ENCODE measurements at regions not wholly inside any gene's neighbourhood (a gene's known extent, or its start where the extent isn't known, plus 50 kb on each side); places are given as distances from the start of the nearest gene placed in this dataset.
"Not testable (repeated sequence)": the region's sequence is repeated elsewhere in the genome, so short reads cannot be mapped to it uniquely, and the experiment has no call there.

DNA sequence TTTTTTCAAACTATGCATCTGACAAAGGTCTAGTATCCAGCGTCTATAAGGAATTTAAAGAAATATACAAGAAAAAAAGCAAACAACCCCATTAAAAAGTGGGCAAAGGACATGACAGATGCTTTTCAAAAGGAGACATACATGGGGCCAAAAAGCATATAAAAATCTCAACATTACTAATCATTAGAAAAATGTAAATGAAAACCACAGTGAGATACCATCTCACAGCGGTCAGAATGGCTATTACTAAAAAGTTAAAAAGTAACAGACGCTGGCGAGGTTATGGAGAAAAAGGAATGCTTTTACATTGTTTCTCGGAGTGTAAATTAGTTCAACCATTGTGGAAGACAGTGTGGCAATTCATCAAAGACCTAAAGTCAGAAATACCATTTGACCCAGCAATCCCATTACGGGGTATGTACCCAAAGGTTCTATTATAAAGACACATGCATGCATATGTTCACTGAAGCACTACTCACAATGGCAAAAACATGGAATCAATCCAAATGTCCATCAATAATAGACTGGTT lies 643.1 kb upstream of the LRRTM1 start:
- Histone ChIP-seq H3K27me3 (no peaks in the 10 kb centered on the region), H3K4me1 (no peaks in the 10 kb centered on the region), H3K27ac (no peak overlapping the region), H3K9ac (ENCODE audit: low read depth in 2 of 2, low read length in 2 of 2) (no peak overlapping the region), H3K9me3 (no peaks in the 10 kb centered on the region), H3K4me3 (no peak overlapping the region), H3K36me3 (no peaks in the 10 kb centered on the region)
- intact Hi-C loops (cut with DNase I), result no loop called here
- TF ChIP-seq, protein P1, sequence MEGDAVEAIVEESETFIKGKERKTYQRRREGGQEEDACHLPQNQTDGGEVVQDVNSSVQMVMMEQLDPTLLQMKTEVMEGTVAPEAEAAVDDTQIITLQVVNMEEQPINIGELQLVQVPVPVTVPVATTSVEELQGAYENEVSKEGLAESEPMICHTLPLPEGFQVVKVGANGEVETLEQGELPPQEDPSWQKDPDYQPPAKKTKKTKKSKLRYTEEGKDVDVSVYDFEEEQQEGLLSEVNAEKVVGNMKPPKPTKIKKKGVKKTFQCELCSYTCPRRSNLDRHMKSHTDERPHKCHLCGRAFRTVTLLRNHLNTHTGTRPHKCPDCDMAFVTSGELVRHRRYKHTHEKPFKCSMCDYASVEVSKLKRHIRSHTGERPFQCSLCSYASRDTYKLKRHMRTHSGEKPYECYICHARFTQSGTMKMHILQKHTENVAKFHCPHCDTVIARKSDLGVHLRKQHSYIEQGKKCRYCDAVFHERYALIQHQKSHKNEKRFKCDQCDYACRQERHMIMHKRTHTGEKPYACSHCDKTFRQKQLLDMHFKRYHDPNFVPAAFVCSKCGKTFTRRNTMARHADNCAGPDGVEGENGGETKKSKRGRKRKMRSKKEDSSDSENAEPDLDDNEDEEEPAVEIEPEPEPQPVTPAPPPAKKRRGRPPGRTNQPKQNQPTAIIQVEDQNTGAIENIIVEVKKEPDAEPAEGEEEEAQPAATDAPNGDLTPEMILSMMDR (IDR thresholded peaks at IDR 0.05), result no peak
- DNase-seq, result no peak

DNA sequence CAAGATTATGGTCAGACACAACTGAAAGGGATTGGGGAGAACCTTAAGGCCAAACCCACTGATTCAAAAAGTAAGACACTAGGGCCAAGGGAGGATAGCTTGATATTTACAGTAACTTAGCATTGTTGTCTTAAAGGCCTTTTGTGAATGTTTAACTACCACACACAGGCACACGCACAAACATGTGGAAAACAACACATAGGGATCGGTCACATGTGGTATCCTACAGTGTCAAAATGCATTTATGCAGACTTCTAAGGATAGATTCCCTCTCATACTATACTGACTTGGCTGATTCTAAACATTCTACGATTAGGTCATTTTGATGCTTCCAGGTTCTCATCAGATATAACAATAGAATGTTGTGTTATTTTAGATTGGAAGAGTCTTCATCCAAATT lies 638.9 kb upstream of the LRRTM1 start:
- TF ChIP-seq, protein P1 (IDR thresholded peaks at IDR 0.05), result no peak
- Histone ChIP-seq H3K4me1 (no peaks in the 10 kb centered on the region), H3K27ac (no peak overlapping the region), H3K4me3 (no peak overlapping the region), H3K36me3 (no peaks in the 10 kb centered on the region), H3K27me3 (no peaks in the 10 kb centered on the region), H3K9ac (ENCODE audit: low read depth in 2 of 2, low read length in 2 of 2) (no peak overlapping the region), H3K9me3 (no peaks in the 10 kb centered on the region)
- no peak for DNase-seq
- intact Hi-C loops (cut with DNase I), result no loop called here

DNA sequence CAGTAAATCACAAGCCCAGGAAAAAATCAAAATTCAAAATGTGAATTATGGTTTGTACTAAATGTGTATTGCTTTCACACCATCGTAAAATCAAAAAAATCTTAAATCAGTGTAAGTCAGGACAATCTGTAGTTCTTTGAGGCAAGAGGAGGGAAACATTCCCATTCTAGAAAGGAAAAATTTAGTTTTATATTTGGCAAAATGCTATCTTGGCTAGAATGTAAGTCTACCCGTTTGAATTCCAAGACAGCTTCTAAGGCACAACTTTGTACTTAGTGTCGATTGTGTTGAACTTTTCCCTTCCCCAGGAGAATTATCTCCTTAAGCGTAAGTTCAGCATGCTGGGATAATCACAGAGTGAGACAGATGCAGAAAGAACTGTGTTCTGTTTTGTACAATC lies 638.2 kb upstream of the LRRTM1 start:
- Histone ChIP-seq H3K9ac (ENCODE audit: low read depth in 2 of 2, low read length in 2 of 2) (no peak overlapping the region), H3K27ac (no peak overlapping the region), H3K4me1 (no peaks in the 10 kb centered on the region), H3K9me3 (no peaks in the 10 kb centered on the region), H3K4me3 (no peak overlapping the region), H3K36me3 (no peaks in the 10 kb centered on the region), H3K27me3 (no peaks in the 10 kb centered on the region)
- DNase-seq, result no peak
- TF ChIP-seq, protein P1 (IDR thresholded peaks at IDR 0.05), result no peak
- intact Hi-C loops (cut with DNase I), result no loop called here

DNA sequence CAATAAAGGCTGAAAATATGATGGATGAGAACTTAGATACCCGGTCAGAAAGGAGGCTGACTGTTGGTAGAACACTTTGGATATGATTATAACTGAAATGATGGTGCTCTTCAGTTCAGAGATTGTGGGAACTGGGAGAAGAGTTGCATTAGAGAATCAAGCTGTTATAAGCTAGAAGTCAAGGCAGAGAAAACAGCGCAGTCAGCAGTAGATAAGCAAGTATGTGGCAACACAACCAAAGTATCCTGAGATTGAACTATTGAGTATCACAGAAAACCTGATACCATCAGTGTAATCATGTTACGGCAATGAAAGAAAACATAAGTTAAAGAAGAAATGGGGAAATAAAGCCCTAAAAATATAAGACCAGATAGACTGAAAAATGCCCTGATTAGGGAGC lies 633.9 kb upstream of the LRRTM1 start:
- H3K36me3 ChIP-seq, result no peaks in the 10 kb centered on the region
- no peak overlapping the region for H3K4me3 ChIP-seq
- H3K4me1 ChIP-seq, result no peaks in the 10 kb centered on the region
- intact Hi-C loops (cut with DNase I), result no loop called here
- H3K9me3 ChIP-seq, result no peaks in the 10 kb centered on the region
- DNase-seq, result no peak
- TF ChIP-seq, protein P1 (IDR thresholded peaks at IDR 0.05), result no peak
- no peak overlapping the region for H3K9ac ChIP-seq (ENCODE audit: low read depth in 2 of 2, low read length in 2 of 2)
- no peak overlapping the region for H3K27ac ChIP-seq
- H3K27me3 ChIP-seq, result no peaks in the 10 kb centered on the region

DNA sequence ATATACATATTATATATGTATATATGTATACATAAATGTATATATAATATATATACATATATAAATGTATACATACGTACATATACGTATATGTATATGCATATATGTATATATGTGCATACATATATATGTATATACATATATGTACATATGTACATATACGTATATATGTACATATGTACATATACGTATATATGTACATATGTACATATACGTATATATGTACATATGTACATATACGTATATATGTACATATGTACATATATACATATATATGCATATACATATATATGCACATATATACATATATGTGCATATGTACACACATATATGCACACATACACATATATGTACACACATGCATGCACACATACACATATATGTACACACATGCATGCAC lies 627.3 kb upstream of the LRRTM1 start:
- H3K4me1 ChIP-seq; intact Hi-C loops (cut with DNase I): not testable (repeated sequence)

DNA sequence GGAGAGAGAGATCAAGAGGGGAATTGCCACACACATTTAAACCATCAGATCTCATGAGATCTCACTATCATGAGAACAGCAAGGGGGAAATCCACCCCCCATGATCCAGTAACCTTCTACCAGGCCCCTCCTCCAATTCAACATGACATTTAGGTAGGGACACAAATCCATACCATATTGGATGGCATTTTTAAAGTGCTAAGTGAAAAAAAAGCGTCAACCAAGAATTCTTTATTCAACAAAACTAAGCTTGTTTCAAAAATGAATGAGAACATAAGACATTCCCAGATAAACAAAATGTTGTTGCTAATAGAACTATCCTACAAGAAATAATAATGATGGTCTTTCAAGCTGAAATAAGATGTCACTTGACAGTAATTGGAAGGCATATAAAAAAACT lies 626.2 kb upstream of the LRRTM1 start:
- H3K4me1 ChIP-seq, result no peaks in the 10 kb centered on the region
- H3K36me3 ChIP-seq, result no peaks in the 10 kb centered on the region
- H3K9ac ChIP-seq (ENCODE audit: low read depth in 2 of 2, low read length in 2 of 2), result no peak overlapping the region
- DNase-seq, result no peak
- no peaks in the 10 kb centered on the region for H3K9me3 ChIP-seq
- no peak overlapping the region for H3K27ac ChIP-seq
- TF ChIP-seq, protein P1 (IDR thresholded peaks at IDR 0.05), result no peak
- intact Hi-C loops (cut with DNase I), result no loop called here
- no peaks in the 10 kb centered on the region for H3K27me3 ChIP-seq
- H3K4me3 ChIP-seq, result no peak overlapping the region

More for the DNA sequence above, 627.3 kb upstream of the LRRTM1 start:
- not testable (repeated sequence) for H3K9ac ChIP-seq (ENCODE audit: low read depth in 2 of 2, low read length in 2 of 2); H3K27ac ChIP-seq; H3K36me3 ChIP-seq; H3K27me3 ChIP-seq; DNase-seq; H3K9me3 ChIP-seq; H3K4me3 ChIP-seq
